ENCODE measurements at regions not wholly inside any gene's neighbourhood (a gene's known extent, or its start where the extent isn't known, plus 50 kb on each side); places are given as distances from the start of the nearest gene placed in this dataset.
"Not testable (repeated sequence)": the region's sequence is repeated elsewhere in the genome, so short reads cannot be mapped to it uniquely, and the experiment has no call there.

- not testable (repeated sequence) for TF ChIP-seq POLR2A (IDR thresholded peaks at IDR 0.05)
- TF ChIP-seq, protein P1, sequence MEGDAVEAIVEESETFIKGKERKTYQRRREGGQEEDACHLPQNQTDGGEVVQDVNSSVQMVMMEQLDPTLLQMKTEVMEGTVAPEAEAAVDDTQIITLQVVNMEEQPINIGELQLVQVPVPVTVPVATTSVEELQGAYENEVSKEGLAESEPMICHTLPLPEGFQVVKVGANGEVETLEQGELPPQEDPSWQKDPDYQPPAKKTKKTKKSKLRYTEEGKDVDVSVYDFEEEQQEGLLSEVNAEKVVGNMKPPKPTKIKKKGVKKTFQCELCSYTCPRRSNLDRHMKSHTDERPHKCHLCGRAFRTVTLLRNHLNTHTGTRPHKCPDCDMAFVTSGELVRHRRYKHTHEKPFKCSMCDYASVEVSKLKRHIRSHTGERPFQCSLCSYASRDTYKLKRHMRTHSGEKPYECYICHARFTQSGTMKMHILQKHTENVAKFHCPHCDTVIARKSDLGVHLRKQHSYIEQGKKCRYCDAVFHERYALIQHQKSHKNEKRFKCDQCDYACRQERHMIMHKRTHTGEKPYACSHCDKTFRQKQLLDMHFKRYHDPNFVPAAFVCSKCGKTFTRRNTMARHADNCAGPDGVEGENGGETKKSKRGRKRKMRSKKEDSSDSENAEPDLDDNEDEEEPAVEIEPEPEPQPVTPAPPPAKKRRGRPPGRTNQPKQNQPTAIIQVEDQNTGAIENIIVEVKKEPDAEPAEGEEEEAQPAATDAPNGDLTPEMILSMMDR (IDR thresholded peaks at IDR 0.05): not testable (repeated sequence)
Observed at GRCh38 chr10:8684916-8685315, 630.4 kb downstream of the GATA3 start.
